SK-N-SH (cell line): ENCODE measurements at regions not wholly inside any gene's neighbourhood (a gene's known extent, or its start where the extent isn't known, plus 50 kb on each side); places are given as distances from the start of the nearest gene placed in this dataset.
A peak's percentile ranks its signal among the peaks of the same experiment; 100 is the strongest.

Experiments
- EZH2phosphoT487 ChIP-seq: fragments of 200-600 bp; sonication (generic); IDR thresholded peaks from 2 replicates; pipeline ENCODE4 v1.6.1; 2017; ENCODE audit warnings: low read depth, mixed run types, mild to moderate bottlenecking, antibody characterized with exemption, moderate library complexity, borderline replicate concordance
- JUND ChIP-seq: IDR thresholded peaks from 2 replicates; pipeline ENCODE4 v1.4.0; 2012
- RAD21 ChIP-seq: IDR thresholded peaks from 2 replicates; pipeline ENCODE4 v1.6.1; 2012; ENCODE audit warnings: mild to moderate bottlenecking, low read length
- TF ChIP-seq, protein P1 (sequence below): fragments of 200-600 bp; sonication (generic); IDR thresholded peaks from 2 replicates; pipeline ENCODE4 v1.6.1; 2017; ENCODE audit warnings: antibody characterized with exemption, mild to moderate bottlenecking, moderate library complexity

DNA sequence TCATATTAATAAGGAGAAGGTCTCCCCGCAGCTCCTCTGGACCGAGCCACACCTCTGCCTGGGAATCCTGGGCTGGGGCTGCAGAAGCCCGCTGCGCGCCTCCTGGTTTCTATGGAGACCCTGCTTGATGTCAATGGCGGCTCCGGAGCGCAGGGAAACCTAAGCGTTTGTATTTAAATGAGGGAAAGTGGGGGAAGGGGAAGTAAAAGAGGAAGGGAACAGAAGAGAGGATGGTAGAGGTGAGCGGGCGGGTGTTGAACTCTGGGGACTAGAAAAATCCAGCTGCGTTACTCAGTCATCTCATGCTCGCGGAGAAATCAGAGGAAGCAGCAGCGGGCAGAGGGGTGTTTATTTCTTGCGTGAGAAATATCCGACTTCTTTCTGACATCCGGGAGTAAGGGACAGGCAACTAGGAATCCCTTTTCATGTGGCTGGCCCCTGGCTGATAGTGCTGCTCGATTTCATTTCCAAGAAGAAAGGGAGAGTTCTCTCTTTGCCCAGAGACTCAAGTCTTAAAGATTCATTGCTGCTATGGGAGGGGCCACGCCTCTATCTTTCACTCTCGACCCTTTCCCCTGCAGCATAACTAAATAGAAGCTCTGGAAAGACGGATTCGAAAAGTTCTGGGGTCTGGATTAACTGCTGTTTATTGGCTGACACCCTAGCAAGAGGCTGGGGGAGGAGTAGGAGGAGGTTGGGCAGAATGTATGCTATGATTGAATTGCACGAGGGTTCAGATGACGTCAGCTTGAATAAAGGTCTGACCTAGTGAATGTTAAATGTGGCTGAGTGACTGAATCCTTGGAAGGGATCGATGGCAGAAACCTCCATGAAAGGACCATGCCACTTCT, 110.5 kb upstream of the GAP43 start:
- TF ChIP-seq JUND (no peak), EZH2phosphoT487 (no peak), RAD21 (0 out of 2 replicates have a peak, but pooled peaks have one; percentile 1)
- TF ChIP-seq, protein P1, sequence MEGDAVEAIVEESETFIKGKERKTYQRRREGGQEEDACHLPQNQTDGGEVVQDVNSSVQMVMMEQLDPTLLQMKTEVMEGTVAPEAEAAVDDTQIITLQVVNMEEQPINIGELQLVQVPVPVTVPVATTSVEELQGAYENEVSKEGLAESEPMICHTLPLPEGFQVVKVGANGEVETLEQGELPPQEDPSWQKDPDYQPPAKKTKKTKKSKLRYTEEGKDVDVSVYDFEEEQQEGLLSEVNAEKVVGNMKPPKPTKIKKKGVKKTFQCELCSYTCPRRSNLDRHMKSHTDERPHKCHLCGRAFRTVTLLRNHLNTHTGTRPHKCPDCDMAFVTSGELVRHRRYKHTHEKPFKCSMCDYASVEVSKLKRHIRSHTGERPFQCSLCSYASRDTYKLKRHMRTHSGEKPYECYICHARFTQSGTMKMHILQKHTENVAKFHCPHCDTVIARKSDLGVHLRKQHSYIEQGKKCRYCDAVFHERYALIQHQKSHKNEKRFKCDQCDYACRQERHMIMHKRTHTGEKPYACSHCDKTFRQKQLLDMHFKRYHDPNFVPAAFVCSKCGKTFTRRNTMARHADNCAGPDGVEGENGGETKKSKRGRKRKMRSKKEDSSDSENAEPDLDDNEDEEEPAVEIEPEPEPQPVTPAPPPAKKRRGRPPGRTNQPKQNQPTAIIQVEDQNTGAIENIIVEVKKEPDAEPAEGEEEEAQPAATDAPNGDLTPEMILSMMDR, result no peak
